ENCODE measurements at regions not wholly inside any gene's neighbourhood (a gene's known extent, or its start where the extent isn't known, plus 50 kb on each side); places are given as distances from the start of the nearest gene placed in this dataset.

DNA sequence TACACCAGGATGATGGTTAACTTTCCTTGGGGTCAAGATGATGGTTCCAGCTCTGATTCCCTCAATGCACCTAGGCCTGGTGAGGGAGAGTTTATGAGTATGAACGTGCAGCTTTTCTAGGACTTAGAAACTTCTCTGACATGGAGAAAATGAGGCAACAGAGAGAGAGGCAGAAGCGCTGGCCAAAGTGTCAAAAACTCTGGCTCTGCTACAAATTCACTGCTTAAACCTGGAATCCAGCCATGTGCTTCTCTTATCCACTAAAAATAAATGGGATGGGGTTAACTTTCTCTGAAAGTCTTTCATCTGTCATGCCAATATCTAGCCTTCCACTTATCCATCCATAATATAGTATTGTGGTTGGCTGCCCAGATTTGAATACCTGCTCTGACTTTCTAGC lies 568.7 kb downstream of the MED13L start:
- no peak for DNase-seq (ENCODE audit: low read depth in 2 of 2)

DNA sequence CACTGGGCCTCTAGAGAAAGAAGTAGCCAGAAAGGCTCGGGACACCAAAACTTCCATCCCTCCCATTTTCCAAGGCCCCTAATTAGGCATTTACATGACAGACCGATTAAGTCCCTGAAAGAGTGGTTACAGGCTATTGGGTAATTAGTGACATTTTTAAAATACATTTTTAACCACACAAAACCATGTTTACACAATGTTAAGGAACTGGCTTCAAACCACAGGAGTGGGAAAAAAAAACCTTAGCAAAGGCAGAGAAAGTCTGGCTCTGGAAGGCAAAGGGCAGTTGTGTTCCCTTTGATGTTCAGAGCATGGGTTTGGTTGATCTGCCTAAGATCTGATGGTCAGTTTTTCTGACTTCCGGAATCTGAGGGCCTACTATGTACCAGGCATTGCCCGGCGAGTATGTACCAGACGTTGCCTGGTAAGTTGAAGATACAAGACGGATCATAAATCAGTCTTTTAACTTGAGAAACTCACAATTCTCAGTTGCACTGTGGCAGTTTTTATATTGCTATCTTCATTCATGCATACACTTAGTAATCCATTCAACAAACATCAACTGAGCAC lies 576.5 kb downstream of the MED13L start:
- peak; percentile 7 for DNase-seq (ENCODE audit: low read depth in 2 of 2)

DNA sequence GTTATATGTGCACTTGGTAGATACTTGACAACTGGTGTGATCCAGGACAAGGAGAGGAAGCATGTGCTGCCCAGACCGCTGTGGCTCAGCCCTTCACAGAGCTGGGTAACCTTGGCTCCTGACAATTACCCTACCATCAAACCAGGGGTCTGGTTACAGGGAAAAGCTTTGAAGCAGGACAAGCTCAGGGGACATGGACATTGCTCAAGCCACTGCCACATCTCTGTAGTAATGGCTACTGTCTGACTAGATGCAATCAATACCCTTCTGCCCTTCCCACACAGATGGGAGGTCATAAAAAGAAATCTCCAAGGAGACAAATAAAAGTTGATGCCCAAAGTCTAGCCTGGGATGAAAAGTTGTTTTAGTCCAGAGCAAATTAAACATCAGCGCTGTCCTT lies 577.4 kb downstream of the MED13L start:
- no peak for DNase-seq (ENCODE audit: low read depth in 2 of 2)

DNA sequence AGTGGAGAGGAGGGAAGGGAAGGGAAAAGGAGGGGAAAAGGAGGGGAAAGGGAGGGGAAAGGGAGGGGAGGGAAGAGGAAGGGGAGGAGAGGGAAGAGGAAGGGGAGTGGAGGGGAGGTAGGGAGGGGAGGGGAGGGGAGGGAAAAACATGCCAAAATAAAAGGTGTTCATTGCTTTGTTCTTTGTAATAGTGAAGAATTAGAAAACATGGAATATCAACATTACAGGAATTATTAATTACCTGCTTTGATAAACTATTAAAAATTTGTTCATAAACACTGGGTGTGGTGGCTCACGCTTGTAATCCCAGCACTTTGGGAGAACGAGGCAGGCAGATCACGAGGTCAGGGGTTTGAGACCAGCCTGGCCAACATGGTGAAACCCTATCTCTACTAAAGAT lies 579.2 kb downstream of the MED13L start:
- DNase-seq (ENCODE audit: low read depth in 2 of 2) = no peak

DNA sequence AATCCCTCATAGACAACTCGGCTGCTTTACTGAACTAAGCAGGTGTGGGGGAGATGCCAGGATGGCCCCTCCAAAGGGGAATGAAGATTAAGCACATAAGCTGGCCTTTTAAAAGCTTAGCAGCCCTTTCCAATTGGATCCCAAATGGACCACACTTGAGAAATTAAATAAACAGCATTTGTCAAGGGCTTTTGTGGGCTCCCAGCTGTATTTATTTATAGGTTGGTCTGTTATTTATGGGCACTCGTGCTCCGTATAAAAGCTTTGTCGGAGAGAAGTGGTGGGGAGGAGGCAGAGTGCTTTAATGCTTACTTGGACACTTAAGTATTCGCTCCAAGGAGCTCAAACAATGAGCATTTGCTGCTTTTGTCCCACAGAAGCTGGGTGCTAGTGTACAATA lies 580.2 kb downstream of the MED13L start:
- no peak for DNase-seq (ENCODE audit: low read depth in 2 of 2)

DNA sequence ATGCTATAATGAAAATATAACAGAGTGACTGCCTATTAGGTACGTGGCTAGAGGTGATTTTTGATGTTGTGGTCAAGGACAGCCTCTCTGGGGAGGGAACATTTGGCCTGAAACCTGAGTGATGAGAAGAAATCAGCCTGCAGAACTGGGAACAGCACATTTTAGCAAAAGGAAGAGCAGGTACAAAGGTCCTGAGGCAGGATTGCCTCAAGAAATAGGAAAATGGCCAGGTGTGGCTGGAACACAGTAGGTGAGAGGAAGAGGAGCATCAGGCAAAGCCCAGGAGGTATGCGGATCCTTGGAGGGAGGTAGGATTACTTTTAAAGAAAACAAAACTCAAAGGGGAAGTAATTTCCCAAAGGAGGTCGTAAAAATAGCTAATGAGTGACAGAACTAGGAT lies 582.9 kb downstream of the MED13L start:
- no peak for DNase-seq (ENCODE audit: low read depth in 2 of 2)

DNA sequence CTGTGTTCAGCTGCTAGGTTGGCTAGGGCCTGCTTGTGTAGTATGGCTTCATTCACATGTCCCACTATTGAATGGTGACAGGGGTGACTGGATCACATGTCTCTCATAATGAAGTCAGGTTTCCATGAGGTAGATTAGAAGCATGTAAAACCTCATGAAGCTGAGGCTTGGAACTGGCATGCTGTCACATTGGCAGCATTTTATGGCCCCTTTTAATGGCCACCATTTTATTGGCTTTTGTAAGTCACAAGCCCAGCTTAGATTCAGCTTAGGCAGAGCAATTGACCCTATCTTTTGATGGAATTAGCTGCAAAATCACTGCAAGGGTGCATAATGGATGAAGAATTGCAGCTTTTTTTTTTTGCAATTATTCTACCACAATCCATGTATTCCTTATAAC lies 583.5 kb downstream of the MED13L start:
- no peak for DNase-seq (ENCODE audit: low read depth in 2 of 2)

DNA sequence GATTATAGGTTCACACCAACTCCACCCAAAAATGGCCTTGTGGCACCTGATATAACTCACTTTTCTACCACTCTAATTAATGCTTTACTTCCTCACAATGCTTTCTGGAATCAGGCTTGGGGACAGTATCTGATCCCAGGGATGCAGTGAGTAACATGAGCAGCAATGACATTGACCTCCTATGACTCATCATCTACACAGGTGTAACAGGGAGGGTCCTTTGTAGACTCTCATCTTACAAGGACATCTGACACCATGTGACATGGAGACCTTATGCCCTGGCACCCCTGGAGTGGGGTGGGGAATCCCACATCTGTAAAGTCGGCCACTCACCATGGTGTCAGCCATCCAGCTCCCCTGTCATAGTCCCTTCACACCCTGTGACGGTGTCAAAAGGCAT lies 586.4 kb downstream of the MED13L start:
- DNase-seq (ENCODE audit: low read depth in 2 of 2) = no peak

DNA sequence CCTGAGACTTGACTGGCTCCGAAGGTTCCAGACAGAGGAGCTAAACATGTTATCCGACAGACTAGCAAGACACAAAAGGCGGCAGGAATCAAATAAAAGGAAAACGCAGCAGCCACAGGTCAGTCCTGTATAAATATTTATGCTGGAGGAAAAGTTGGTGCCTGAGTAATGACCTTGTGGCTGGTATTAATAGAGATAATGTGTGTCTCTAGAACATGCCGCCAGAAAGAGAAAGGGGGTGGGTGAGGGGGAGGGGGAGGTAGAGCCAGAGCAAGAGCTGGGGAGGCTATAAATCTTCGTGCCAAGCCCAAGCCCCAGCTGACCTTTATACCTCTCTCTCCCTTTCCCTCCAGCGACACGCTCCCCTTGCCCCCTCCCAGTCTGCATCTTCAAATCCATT lies 590.4 kb downstream of the MED13L start:
- no peak for DNase-seq (ENCODE audit: low read depth in 2 of 2)

DNA sequence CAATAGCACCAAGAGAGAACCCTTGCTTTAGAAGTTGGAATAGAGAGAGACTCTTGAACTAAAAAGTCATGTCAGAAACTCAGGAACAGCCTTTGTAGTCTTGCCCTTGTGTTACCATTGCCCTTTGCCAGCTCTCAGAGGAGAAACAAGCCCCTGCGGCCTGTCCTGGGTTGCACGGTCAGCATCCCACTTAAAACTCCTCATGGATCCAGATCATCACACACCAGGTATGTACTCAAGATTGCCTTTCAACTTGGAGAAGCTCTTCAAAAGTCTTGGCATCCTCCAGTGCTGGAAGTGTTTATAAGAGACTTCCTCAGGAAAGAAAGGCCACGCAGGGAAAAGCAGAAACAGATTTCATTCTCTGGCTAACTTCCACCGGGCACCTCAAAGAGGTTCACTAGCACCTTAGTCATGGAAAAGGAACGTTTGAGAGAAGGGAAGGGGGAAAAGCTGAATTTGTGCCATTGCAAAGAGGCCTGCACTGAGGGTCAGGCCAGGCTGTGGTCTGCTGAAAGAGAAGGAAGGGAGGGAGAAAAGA lies 594.2 kb downstream of the MED13L start:
- DNase-seq (ENCODE audit: low read depth in 2 of 2) = peak in 1 of 2 experiments; percentile 21

DNA sequence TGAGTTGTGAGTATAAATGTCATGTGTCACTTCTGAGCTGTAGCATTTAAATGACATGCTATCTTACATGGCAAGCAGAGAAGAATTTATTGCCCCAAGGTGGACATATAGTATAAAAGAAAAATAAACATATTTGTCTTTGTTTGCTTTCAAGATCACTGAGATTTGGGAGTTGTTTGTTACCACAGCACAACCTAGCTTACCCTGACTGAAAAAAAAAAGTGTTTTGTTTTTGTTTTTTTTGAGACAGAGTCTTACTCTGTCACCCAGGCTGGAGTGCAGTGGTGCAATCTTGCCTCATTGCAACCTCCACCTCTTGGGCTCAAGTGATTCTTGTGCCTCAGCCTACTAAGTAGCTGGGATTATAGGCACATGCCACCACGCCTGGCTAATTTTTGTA lies 596.5 kb downstream of the MED13L start:
- DNase-seq (ENCODE audit: low read depth in 2 of 2) = no peak

DNA sequence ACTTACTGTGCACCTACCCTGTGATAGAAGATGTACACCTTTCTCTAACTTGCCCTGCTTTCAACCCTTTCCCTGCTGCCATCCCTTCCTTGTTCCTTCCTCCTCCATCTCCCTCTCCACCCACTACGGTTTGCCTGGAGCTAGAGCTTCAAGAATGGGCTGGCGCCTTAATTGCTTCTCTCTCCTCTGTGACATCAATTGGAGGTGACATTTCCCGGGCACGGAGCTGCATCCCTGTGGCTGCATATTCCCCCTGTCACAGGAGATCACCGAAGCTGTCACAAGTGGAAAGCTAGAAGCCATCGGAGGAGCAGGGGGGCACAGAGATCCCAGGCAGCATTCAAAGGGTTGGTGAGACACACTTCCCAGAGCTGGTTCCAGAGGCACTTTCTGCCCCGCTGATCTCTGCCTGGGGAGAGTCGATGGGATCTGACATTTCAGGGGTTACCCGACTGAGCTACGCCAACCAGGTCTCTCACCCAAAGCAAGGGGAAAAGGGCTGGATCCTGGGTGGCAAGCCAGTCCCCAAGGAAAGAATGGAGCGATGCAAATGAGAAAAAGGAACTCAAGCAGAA lies 604.9 kb downstream of the MED13L start:
- no peak for DNase-seq (ENCODE audit: low read depth in 2 of 2)

DNA sequence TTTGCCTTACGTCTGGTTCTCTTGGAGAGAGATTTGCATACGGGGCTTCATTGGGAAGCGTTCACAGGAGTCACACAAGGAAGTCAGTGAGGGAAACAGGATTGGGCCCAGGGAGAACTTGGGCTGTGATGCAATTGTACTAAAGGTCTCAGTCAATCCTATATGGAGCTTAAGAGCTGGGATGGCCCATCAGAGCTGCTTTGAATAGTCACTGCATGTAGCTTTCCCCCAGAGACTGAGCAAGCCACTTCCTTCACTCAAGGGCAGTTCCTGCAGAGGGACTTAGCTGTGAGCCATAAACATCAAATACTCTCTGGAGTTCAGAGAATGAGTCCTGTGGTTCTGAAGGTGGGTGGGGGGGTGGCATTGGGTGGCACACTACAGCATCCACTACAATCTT lies 605.4 kb downstream of the MED13L start:
- DNase-seq (ENCODE audit: low read depth in 2 of 2) = no peak

DNA sequence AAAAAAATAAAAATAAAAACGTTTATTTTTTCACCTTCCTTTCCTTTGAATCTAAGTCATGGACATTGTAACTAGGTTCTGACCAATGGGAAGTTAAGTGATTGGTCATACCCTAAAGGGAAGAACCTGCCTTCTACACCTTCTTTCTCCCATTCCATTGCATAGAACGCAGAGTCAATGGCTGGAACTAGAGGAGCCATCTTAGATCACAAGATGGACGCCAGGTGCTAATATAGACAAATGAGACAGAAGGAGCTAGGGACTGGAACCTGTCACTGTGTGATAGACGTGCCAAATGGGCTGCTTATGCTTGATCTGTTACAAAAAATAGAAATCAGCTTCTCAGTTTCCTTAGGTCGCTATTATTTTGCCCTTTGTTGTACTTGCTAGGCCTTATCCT lies 606.6 kb downstream of the MED13L start:
- DNase-seq (ENCODE audit: low read depth in 2 of 2) = no peak

DNA sequence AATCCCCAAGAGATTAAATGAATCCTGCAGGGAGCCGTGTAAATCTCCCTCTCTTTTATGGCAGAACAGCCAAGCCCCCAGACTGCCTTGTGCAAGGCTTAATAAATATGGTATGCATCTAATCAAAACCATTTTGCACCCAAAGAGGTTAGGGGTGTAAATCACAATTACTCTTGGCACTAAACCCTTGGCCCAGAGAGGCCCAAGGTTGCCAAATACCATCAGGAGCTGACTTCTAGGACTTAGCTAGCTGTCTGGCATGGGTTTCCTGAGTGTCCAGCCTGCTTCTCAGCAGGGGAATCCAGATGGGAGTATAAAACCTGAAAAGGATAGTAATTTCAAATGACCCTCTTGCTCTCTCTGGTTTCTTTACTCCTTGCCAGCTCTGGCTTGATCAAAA lies 610.4 kb downstream of the MED13L start:
- DNase-seq (ENCODE audit: low read depth in 2 of 2) = no peak

DNA sequence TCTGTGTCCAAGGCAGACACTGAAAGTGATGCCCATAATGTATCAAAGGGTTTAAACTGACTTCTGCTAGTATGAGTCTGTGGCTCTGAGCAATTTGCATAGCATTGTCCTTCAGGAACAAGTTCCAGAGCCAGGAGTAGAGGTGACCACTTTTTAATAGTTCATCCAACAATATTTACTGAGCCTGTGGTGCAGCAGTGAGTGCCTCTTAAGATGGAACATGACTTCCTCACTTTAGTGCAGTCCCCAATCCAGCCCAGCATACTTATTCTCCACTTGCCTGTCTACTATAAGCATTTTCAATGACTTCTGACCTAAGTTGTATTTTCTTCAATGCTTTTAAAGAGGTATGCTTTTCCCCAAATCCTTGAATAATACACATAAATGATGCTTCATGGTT lies 611.3 kb downstream of the MED13L start:
- DNase-seq (ENCODE audit: low read depth in 2 of 2) = no peak

DNA sequence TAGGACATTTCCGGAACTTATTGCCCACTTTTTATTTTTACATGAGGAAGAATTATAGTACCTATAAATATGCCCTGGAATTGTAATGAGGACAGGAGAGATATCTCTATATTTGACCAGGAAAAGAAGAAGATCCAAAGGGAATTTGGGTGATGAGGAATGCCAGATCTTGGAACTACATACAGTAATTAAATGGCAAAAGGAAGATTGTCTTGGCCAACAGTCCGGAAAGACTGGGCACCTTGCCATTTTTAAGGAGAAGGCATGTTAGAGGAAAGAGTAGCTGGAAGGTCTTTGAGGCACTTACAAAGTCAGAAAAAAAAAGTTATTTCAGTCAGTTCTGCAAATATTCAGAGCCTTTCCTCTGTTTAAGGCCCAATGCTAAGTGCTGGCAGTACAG lies 616.4 kb downstream of the MED13L start:
- peak in 1 of 2 experiments; percentile 32 for DNase-seq (ENCODE audit: low read depth in 2 of 2)

DNA sequence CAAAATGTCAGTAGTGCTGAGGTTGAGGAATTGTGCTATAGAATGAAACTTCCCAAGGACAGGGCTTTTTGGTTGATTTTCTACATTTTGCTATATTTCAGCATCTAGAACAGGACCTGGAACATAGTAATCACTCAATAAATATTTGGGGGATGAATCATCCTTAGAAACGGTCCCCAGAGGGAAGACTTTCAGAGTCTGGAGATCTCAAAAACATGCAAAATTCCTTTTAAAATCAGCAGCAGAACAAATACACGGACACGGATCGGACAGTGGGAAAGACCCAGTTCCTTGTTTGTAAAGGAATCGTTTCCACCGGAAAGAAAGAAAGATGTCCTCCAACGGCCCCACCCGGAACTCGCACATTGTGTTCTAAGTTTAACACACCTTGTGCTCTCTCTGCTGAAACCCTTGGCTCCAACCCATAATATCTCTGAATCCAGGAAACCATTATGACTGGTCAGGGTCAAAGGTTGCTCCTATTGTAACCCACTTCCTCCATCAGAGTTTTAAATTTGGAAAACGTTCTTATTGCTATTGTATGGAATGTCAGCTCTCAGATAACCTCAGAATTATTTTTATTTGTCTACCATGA lies 617.2 kb downstream of the MED13L start:
- DNase-seq (ENCODE audit: low read depth in 2 of 2) = peak in 1 of 2 experiments; percentile 24

DNA sequence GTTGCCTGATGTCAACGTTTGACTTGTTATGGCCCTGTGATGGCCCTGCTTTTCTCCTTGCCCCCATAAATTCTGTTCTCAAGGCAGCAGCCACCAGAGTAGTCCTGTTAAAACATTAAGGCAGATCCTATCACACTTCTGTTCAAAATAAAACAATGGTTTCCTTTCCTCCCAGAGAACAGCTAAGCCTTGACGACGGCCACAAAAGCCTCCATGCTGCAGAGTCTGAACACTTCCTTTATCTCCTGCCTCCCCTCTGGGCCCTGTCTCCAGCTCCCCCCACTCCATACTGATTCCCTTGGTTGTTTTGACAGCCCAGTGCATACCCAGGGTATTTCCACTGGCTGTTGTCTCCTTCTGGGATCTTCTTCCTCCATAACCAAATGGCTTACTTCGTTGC lies 618.1 kb downstream of the MED13L start:
- DNase-seq (ENCODE audit: low read depth in 2 of 2) = no peak

DNA sequence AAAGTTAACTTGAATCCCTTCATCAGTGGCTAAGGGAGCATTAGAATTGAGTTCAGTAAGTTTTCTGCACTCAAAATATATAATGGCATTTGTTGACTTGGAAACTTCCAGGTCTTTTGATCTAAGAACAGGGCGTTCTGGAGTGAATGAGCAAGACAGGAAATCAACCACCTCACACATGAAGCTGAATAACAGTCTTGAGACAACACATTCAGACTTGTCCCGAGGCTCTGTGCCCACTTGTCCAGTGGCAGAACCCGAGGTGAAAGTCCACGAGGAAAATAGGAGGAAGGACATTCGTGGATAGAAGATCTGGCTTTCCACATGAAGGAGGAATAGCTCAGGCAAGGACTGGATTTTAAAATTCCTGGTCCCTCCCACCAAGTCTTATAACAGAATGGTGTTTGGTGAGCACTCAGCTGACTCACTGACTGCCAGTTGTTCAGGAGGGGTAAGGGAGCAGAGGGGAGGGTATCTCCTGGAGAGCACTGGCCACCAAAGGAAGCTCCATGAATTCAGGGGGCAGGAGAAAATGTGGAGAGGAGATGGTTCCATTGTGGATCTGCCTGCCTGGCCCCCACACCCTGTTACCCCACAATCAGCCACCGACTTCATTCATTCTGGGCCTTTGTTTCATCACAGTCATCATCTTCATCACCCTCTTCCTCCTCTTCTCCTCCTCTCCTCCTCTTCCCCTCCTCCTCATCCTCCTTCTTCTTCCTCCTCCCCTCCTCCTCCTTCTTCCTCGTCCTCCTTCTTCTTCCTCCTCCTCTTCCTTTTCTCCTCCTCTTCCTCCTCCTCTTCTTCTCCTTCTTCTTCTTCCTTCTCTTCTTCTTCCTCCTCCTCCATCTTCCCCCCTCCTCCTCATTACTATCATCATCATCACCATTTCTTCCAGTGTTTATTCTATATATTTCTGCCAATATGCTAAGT lies 620.1 kb downstream of the MED13L start:
- DNase-seq (ENCODE audit: low read depth in 2 of 2) = no peak

DNA sequence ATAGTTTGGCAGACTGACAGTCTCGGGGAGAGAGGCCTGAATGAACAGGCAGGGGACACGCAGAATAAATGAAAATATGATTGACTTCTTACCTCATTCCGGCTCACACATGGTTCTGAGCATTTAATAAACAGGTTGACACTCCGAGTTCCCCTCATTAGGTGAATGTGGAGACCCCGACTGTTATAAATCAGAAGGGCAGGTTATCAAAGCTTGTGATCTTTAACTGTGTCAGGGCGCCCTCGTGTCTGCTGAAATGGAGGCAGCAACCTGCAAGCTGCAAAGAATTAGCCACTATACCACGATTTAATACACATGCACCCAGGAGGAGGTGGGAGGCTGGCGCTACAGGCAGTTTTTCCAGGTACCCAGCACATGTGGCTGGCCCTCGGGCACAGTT lies 627.5 kb downstream of the MED13L start:
- DNase-seq (ENCODE audit: low read depth in 2 of 2) = no peak

DNA sequence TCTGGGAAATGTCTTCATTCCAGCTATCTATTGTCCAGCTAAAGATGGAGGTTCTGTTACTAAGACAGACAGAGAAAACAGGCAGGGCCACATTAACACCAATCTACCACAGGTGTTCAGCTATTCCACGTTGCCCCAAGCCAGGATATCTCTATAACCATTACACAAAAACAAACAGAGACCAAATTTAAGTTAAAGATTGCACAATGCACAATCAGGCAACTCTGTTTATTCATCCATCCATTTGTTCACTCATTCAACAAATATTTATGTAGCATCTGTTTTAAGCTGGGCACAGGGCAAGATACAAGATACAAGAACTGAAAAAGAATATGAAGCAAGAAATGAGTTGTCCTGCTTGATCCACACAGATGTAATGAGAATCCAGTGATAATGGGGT lies 629.0 kb downstream of the MED13L start:
- no peak for DNase-seq (ENCODE audit: low read depth in 2 of 2)
